HAP-1 (cell line): ENCODE measurements at regions not wholly inside any gene's neighbourhood (a gene's known extent, or its start where the extent isn't known, plus 50 kb on each side); places are given as distances from the start of the nearest gene placed in this dataset.

Experiments
- DNase-seq, 2 experiments: peaks; one replicate each; pipeline ENCODE4 v3.0.0-alpha.2; 2016 to 2020; ENCODE audit warnings: low spot score in 2 of 2
- H3K27me3 ChIP-seq: fragments of 250-450 bp; sonication (Bioruptor Pico); 2 replicates; pipeline ENCODE4 v1.5.1; 2020; ENCODE audit warnings: low read depth, mild to moderate bottlenecking, moderate library complexity
- H3K36me3 ChIP-seq: fragments of 250-450 bp; sonication (Bioruptor Pico); replicated peaks from 2 replicates; pipeline ENCODE4 v1.5.1; 2020; ENCODE audit warnings: mild to moderate bottlenecking
- H3K4me1 ChIP-seq: fragments of 250-450 bp; sonication (Bioruptor Pico); 2 replicates; pipeline ENCODE4 v1.5.1; 2020; ENCODE audit warnings: mild to moderate bottlenecking
- H3K4me3 ChIP-seq: fragments of 250-450 bp; sonication (Bioruptor Pico); 2 replicates; pipeline ENCODE4 v1.5.1; 2020; ENCODE audit warnings: mild to moderate bottlenecking, moderate library complexity
- H3K9me3 ChIP-seq: fragments of 250-450 bp; sonication (Bioruptor Pico); 2 replicates; pipeline ENCODE4 v1.5.1; 2020; ENCODE audit warnings: mild to moderate bottlenecking, moderate library complexity
- in situ Hi-C: fragments of 300-500 bp; cut with MboI; formaldehyde crosslinking; loops from 3 replicates; pipeline ENCODE4 v1.14.3; 2020; ENCODE audit warnings: low sequenced_read_pairs, inconsistent platforms, mixed read lengths

GRCh38 chr7:94054130-94054529, 50.0 kb upstream of the BET1 start:
- in situ Hi-C loops, result no loop called here
- DNase-seq, result no peak
- Histone ChIP-seq H3K27me3 (0 out of 2 replicates have a peak, but pooled peaks cover 6% of the 10 kb centered on the region), H3K4me1 (no peaks in the 10 kb centered on the region), H3K4me3 (no peak overlapping the region), H3K9me3 (no peaks in the 10 kb centered on the region), H3K36me3 (no peaks in the 10 kb centered on the region)

GRCh38 chr7:94055963-94056362, 51.8 kb upstream of the BET1 start:
- no peak overlapping the region for H3K4me3 ChIP-seq

GRCh38 chr7:94056796-94057207, 52.6 kb upstream of the BET1 start:
- in situ Hi-C loops, result no loop called here
- H3K27me3 ChIP-seq, result peaks cover 12% of the 10 kb centered on the region
- H3K4me3 ChIP-seq, result no peak overlapping the region
- no peaks in the 10 kb centered on the region for H3K4me1 ChIP-seq
- no peaks in the 10 kb centered on the region for H3K9me3 ChIP-seq
- no peaks in the 10 kb centered on the region for H3K36me3 ChIP-seq
- no peak for DNase-seq

More at GRCh38 chr7:94055963-94056362, 51.8 kb upstream of the BET1 start:
- Histone ChIP-seq H3K36me3 (no peaks in the 10 kb centered on the region), H3K27me3 (peaks cover 14% of the 10 kb centered on the region), H3K9me3 (no peaks in the 10 kb centered on the region), H3K4me1 (no peaks in the 10 kb centered on the region)
- in situ Hi-C loops, result no loop called here
- no peak for DNase-seq

GRCh38 chr7:94057955-94058354, 53.8 kb upstream of the BET1 start:
- H3K27me3 ChIP-seq, result peaks cover 8% of the 10 kb centered on the region
- no peaks in the 10 kb centered on the region for H3K9me3 ChIP-seq
- in situ Hi-C loops, result no loop called here
- H3K4me3 ChIP-seq, result no peak overlapping the region
- no peak for DNase-seq
- no peaks in the 10 kb centered on the region for H3K36me3 ChIP-seq
- no peaks in the 10 kb centered on the region for H3K4me1 ChIP-seq

- Histone ChIP-seq H3K36me3 (no peaks in the 10 kb centered on the region), H3K9me3 (no peaks in the 10 kb centered on the region), H3K4me1 (no peaks in the 10 kb centered on the region), H3K27me3 (peaks cover 8% of the 10 kb centered on the region), H3K4me3 (no peak overlapping the region)
- in situ Hi-C loops, result no loop called here
- no peak for DNase-seq
Observed at GRCh38 chr7:94059746-94060145, 55.6 kb upstream of the BET1 start.

GRCh38 chr7:94060752-94061151, 56.6 kb upstream of the BET1 start:
- Histone ChIP-seq H3K36me3 (no peaks in the 10 kb centered on the region), H3K27me3 (peaks cover 8% of the 10 kb centered on the region), H3K4me1 (no peaks in the 10 kb centered on the region), H3K4me3 (no peak overlapping the region), H3K9me3 (no peaks in the 10 kb centered on the region)
- DNase-seq, result no peak
- in situ Hi-C loops, result no loop called here

- in situ Hi-C loops, result no loop called here
- DNase-seq, result no peak
- H3K4me3 ChIP-seq, result no peak overlapping the region
- peaks cover 8% of the 10 kb centered on the region for H3K27me3 ChIP-seq
- H3K36me3 ChIP-seq, result no peaks in the 10 kb centered on the region
- H3K9me3 ChIP-seq, result no peaks in the 10 kb centered on the region
- H3K4me1 ChIP-seq, result no peaks in the 10 kb centered on the region
Observed at GRCh38 chr7:94061326-94061725, 57.2 kb upstream of the BET1 start.

GRCh38 chr7:94062372-94062771, 58.2 kb upstream of the BET1 start:
- peaks cover 8% of the 10 kb centered on the region for H3K27me3 ChIP-seq

GRCh38 chr7:94064541-94065191, 60.5 kb upstream of the BET1 start:
- DNase-seq, result no peak
- Histone ChIP-seq H3K27me3 (peaks cover 5% of the 10 kb centered on the region), H3K36me3 (no peaks in the 10 kb centered on the region), H3K9me3 (no peaks in the 10 kb centered on the region), H3K4me3 (no peak overlapping the region), H3K4me1 (no peaks in the 10 kb centered on the region)
- in situ Hi-C loops, result no loop called here

More at GRCh38 chr7:94062372-94062771, 58.2 kb upstream of the BET1 start:
- Histone ChIP-seq H3K4me1 (no peaks in the 10 kb centered on the region), H3K9me3 (no peaks in the 10 kb centered on the region), H3K4me3 (no peak overlapping the region), H3K36me3 (no peaks in the 10 kb centered on the region)
- no peak for DNase-seq
- in situ Hi-C loops, result no loop called here

GRCh38 chr7:94067047-94067446, 62.9 kb upstream of the BET1 start:
- in situ Hi-C loops, result no loop called here
- H3K36me3 ChIP-seq, result no peaks in the 10 kb centered on the region
- peaks cover 3% of the 10 kb centered on the region; the same call in 1 of the 2 replicates for H3K27me3 ChIP-seq
- no peaks in the 10 kb centered on the region for H3K4me1 ChIP-seq
- no peaks in the 10 kb centered on the region for H3K9me3 ChIP-seq
- no peak overlapping the region for H3K4me3 ChIP-seq
- DNase-seq, result no peak

GRCh38 chr7:94067506-94067905, 63.4 kb upstream of the BET1 start:
- Histone ChIP-seq H3K9me3 (no peaks in the 10 kb centered on the region), H3K4me1 (no peaks in the 10 kb centered on the region), H3K4me3 (no peak overlapping the region), H3K27me3 (peaks cover 3% of the 10 kb centered on the region; the same call in 1 of the 2 replicates), H3K36me3 (no peaks in the 10 kb centered on the region)
- DNase-seq, result no peak
- in situ Hi-C loops, result no loop called here

GRCh38 chr7:94069162-94069739, 65.1 kb upstream of the BET1 start:
- Histone ChIP-seq H3K4me3 (no peak overlapping the region), H3K36me3 (no peaks in the 10 kb centered on the region), H3K27me3 (peaks cover 3% of the 10 kb centered on the region; the same call in 1 of the 2 replicates), H3K9me3 (no peaks in the 10 kb centered on the region), H3K4me1 (no peaks in the 10 kb centered on the region)
- DNase-seq, result no peak
- in situ Hi-C loops, result no loop called here

GRCh38 chr7:94080551-94080950, 76.4 kb upstream of the BET1 start:
- DNase-seq, result no peak
- in situ Hi-C loops, result no loop called here
- Histone ChIP-seq H3K4me1 (no peaks in the 10 kb centered on the region), H3K36me3 (no peaks in the 10 kb centered on the region), H3K4me3 (no peak overlapping the region), H3K9me3 (no peaks in the 10 kb centered on the region), H3K27me3 (peaks cover 8% of the 10 kb centered on the region; the same call in 1 of the 2 replicates)

- in situ Hi-C loops, result no loop called here
- peaks cover 9% of the 10 kb centered on the region; the same call in 1 of the 2 replicates for H3K27me3 ChIP-seq
- H3K36me3 ChIP-seq, result no peaks in the 10 kb centered on the region
- H3K4me3 ChIP-seq, result no peak overlapping the region
- no peak for DNase-seq
- H3K4me1 ChIP-seq, result no peaks in the 10 kb centered on the region
- no peaks in the 10 kb centered on the region for H3K9me3 ChIP-seq
Observed at GRCh38 chr7:94082126-94082525, 78.0 kb upstream of the BET1 start.
